ENCODE measurements at regions not wholly inside any gene's neighbourhood (a gene's known extent, or its start where the extent isn't known, plus 50 kb on each side); places are given as distances from the start of the nearest gene placed in this dataset.

DNA sequence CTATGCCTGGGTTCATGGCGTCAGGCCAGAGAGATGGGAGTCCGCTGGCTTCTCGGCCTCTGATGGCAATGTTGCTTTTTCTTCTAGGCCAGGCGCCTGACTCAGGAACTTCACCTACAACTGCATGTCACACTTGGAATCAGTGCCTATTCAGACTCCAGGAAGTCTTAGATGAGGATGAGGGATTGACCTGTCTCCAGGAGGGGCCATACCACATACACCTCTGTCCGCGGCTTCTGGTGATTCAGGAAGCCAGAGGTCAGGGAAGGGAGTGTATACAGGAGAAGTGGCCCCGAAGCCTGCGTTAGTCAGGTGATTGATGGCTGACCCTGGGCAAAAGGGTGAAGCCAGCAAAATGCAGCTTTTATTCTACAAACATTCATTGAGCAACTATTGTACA, 109.1 kb upstream of the RMDN2 start:
- Histone ChIP-seq H3K4me3 (ENCODE audit: low read length) (no peak overlapping the region), H3K9me3 (replicated peaks; ENCODE audit: low read length) (no peaks in the 10 kb centered on the region), H3K36me3 (ENCODE audit: insufficient read depth, low read length) (no peaks in the 10 kb centered on the region), H3K9ac (ENCODE audit: low read depth, low read length) (no peak overlapping the region), H3K4me1 (ENCODE audit: control insufficient read depth, insufficient read depth, low read length) (peaks cover 12% of the 10 kb centered on the region), H3K27me3 (ENCODE audit: control insufficient read depth, insufficient read depth, low read length) (no peaks in the 10 kb centered on the region), H3K4me2 (ENCODE audit: low read length) (no peak overlapping the region)

DNA sequence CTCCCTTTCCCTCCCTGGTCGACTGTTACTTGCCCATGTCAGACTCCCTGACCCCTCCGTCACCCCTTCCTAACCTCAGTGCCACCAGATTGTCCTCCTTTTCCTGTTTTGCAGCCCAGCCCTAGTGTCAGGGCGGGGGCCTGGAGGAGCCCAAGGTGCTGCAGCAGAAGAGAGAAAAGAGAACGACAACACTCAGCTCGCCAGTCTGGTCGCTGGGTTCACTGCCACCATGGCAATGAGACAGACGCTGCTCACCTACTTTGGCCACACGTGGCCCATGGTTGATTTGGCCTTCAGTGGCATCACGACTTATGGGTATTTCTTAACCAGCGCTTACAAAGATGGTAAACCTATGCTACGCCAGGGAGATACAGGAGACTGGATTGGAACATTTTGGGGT, 108.4 kb upstream of the RMDN2 start:
- peaks cover 15% of the 10 kb centered on the region for H3K4me1 ChIP-seq (ENCODE audit: control insufficient read depth, insufficient read depth, low read length)
- no peaks in the 10 kb centered on the region for H3K36me3 ChIP-seq (ENCODE audit: insufficient read depth, low read length)
- no peak overlapping the region for H3K4me2 ChIP-seq (ENCODE audit: low read length)
- H3K9me3 ChIP-seq (replicated peaks; ENCODE audit: low read length), result no peaks in the 10 kb centered on the region
- H3K9ac ChIP-seq (ENCODE audit: low read depth, low read length), result no peak overlapping the region
- no peaks in the 10 kb centered on the region for H3K27me3 ChIP-seq (ENCODE audit: control insufficient read depth, insufficient read depth, low read length)
- no peak overlapping the region for H3K4me3 ChIP-seq (ENCODE audit: low read length)

DNA sequence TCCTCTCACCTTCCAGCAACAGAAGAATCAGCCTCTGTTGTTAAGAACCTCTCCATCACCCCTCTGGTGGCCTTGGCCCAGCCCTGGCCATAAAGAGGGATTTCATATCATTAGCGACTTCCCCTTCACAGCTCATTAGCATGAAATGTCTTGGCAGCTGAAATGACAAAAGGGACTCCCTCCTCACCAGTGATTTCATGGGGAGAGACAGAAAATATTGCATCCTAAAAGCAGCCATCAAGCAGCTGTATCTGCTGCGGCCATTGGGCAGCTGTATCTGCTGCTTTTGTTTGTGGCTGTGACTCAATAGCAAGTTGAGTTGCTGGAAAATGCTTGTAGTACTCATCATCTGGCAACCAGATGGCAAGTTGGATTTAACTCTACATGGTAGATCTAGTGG, 105.9 kb upstream of the RMDN2 start:
- no peaks in the 10 kb centered on the region for H3K9me3 ChIP-seq (replicated peaks; ENCODE audit: low read length)
- no peak overlapping the region for H3K4me2 ChIP-seq (ENCODE audit: low read length)
- peaks cover 26% of the 10 kb centered on the region for H3K4me1 ChIP-seq (ENCODE audit: control insufficient read depth, insufficient read depth, low read length)
- no peaks in the 10 kb centered on the region for H3K27me3 ChIP-seq (ENCODE audit: control insufficient read depth, insufficient read depth, low read length)
- no peak overlapping the region for H3K9ac ChIP-seq (ENCODE audit: low read depth, low read length)
- no peak overlapping the region for H3K4me3 ChIP-seq (ENCODE audit: low read length)
- no peaks in the 10 kb centered on the region for H3K36me3 ChIP-seq (ENCODE audit: insufficient read depth, low read length)

DNA sequence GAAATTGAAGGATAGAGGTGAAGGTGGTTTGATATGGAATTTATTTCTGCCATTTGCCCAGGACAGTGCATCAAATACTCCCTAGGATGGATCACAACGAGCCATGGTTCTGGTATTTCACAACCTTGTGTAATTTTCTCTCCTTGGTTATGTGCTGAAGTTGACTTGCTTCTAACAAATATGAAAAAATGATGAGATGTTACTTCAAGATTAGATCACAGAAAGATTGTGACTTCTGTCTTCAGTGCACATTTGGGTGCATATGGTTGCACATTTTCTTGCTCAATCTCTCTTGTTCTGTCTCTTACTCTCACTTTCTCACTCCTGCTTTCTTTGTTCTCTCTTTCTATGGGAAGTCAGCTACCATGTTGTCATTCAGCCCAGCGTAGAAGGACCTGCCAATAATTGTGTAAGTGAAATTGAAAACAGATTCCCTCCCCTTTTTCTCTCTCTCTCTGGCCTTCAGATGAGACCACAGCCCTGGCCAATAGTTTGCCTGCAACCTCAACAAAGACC, 104.6 kb upstream of the RMDN2 start:
- Histone ChIP-seq H3K36me3 (ENCODE audit: insufficient read depth, low read length) (no peaks in the 10 kb centered on the region), H3K9ac (ENCODE audit: low read depth, low read length) (no peak overlapping the region), H3K9me3 (replicated peaks; ENCODE audit: low read length) (no peaks in the 10 kb centered on the region), H3K27me3 (ENCODE audit: control insufficient read depth, insufficient read depth, low read length) (no peaks in the 10 kb centered on the region), H3K4me3 (ENCODE audit: low read length) (no peak overlapping the region), H3K4me2 (ENCODE audit: low read length) (no peak overlapping the region), H3K4me1 (ENCODE audit: control insufficient read depth, insufficient read depth, low read length) (peaks cover 26% of the 10 kb centered on the region)

DNA sequence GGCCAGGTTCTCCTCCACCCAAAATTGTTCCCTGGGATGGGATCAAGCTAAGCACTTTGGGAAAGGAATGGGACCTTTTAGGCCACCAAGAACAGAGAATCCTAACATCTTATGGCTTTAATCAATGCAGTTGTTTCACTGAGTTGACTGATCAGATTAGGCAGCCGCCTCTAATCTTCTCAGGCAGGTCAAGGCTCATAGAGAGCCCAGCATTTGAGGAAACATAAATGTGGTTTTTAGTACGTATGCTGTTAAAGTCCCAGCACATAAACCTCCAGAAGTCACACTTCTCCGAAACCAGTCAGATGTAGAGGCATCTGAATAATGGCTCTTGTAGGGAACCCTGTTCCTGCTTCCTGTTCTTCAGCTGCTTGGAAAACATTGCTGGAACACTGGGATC, 99.5 kb upstream of the RMDN2 start:
- H3K27me3 ChIP-seq (ENCODE audit: control insufficient read depth, insufficient read depth, low read length), result no peaks in the 10 kb centered on the region
- H3K9ac ChIP-seq (ENCODE audit: low read depth, low read length), result no peak overlapping the region
- H3K36me3 ChIP-seq (ENCODE audit: insufficient read depth, low read length), result no peaks in the 10 kb centered on the region
- no peaks in the 10 kb centered on the region for H3K9me3 ChIP-seq (replicated peaks; ENCODE audit: low read length)
- peaks cover 47% of the 10 kb centered on the region for H3K4me1 ChIP-seq (ENCODE audit: control insufficient read depth, insufficient read depth, low read length)
- no peak overlapping the region for H3K4me3 ChIP-seq (ENCODE audit: low read length)
- H3K4me2 ChIP-seq (ENCODE audit: low read length), result no peak overlapping the region

DNA sequence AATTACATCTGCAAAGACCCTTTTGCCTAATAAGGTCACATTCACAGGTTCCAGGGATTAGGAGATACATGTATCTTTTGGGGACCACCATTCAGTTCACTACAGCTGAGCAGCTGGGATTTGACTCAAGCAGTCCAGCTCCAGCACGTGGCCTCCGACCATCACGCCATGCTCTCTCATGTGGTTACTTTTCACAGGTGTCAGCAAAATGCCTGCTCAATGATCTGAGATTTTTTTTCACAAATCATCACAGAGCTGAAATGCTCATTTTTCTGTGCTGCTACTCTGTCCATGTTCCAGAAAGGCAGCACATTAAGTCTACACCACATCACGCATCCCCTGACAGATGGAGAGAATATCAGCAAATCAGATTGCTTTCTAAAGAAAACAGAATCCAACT, 98.5 kb upstream of the RMDN2 start:
- H3K9ac ChIP-seq (ENCODE audit: low read depth, low read length), result no peak overlapping the region

DNA sequence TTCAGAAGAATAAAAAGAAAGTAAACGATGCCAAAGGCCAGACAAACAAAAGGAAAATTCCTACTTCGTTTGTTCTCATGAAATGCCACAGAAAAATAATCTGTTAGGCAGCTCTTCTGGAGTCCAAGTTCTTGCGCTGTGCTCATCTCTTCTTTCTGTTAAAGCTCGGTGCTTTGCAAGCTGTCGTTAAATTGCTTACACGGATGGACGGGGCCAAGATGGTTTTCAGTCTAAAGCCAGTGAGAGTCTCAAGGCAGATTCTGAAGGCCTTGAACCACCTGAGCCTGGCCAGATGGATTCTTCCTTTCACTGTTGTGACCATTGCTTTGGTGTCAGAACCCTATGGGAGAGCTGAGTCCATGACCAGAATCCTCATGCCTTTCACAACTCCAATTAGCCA, 97.6 kb upstream of the RMDN2 start:
- Histone ChIP-seq H3K27me3 (ENCODE audit: control insufficient read depth, insufficient read depth, low read length) (no peaks in the 10 kb centered on the region), H3K9ac (ENCODE audit: low read depth, low read length) (peak overlapping the region; percentile 43), H3K4me2 (ENCODE audit: low read length) (peak overlapping the region; percentile 24), H3K36me3 (ENCODE audit: insufficient read depth, low read length) (no peaks in the 10 kb centered on the region), H3K4me3 (ENCODE audit: low read length) (peak overlapping the region; percentile 1), H3K9me3 (replicated peaks; ENCODE audit: low read length) (no peaks in the 10 kb centered on the region), H3K4me1 (ENCODE audit: control insufficient read depth, insufficient read depth, low read length) (peaks cover 47% of the 10 kb centered on the region)

More for the DNA sequence above, 98.5 kb upstream of the RMDN2 start:
- no peaks in the 10 kb centered on the region for H3K9me3 ChIP-seq (replicated peaks; ENCODE audit: low read length)
- H3K4me3 ChIP-seq (ENCODE audit: low read length), result no peak overlapping the region
- H3K36me3 ChIP-seq (ENCODE audit: insufficient read depth, low read length), result no peaks in the 10 kb centered on the region
- no peaks in the 10 kb centered on the region for H3K27me3 ChIP-seq (ENCODE audit: control insufficient read depth, insufficient read depth, low read length)
- peaks cover 50% of the 10 kb centered on the region for H3K4me1 ChIP-seq (ENCODE audit: control insufficient read depth, insufficient read depth, low read length)
- H3K4me2 ChIP-seq (ENCODE audit: low read length), result no peak overlapping the region

DNA sequence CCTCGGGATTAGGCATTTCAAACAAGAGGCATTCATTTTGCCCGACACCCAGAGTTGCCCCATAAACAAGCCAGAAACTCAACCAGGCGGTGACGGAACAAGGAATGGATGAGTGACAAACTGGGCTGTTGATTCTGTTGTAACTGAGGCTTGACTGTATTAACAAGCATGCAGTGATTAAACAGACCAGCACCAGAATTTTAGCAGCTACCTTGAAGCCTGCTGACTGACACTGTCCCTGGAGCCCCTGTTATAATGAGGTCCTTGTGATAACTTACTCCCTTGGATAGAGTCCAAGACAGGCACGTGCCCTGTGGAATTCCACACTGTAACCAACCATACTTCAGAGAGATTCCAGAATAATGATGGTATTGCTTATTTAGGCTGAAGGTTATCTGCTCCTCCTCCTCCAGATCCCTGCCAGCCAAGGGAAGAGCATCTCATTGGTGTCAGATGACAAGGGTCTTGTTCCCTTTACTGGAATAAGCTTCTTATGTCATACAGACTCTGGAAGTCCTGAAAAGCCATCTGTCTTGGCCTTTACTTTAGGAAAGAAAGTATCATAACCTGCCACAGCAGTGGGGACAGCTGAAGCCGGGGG, 97.1 kb upstream of the RMDN2 start:
- peak overlapping the region; percentile 24 for H3K4me2 ChIP-seq (ENCODE audit: low read length)
- H3K4me1 ChIP-seq (ENCODE audit: control insufficient read depth, insufficient read depth, low read length), result peaks cover 42% of the 10 kb centered on the region
- H3K9ac ChIP-seq (ENCODE audit: low read depth, low read length), result peak overlapping the region; percentile 53
- no peaks in the 10 kb centered on the region for H3K36me3 ChIP-seq (ENCODE audit: insufficient read depth, low read length)
- no peaks in the 10 kb centered on the region for H3K9me3 ChIP-seq (replicated peaks; ENCODE audit: low read length)
- no peaks in the 10 kb centered on the region for H3K27me3 ChIP-seq (ENCODE audit: control insufficient read depth, insufficient read depth, low read length)
- peak overlapping the region; percentile 35 for H3K4me3 ChIP-seq (ENCODE audit: low read length)

DNA sequence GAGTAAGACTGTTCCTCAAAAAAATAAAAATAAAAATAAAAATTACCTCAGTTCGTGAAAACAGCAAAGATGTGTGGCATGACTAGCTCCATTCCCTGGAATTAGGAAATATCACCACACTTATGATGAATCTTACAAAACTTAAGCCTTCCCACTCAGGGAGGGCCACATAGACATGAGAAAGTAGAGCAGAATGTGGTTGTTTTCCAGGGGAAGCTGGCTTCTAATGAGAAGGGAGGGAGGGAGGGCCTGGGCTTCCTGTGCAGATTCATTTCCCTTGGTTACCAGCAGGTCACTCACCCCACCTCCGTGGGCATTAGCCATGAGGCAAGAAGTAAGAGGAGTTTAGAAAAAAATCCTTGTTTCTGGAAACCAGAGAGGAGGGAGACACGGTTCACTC, 95.9 kb upstream of the RMDN2 start:
- peak overlapping the region; percentile 70 for H3K9ac ChIP-seq (ENCODE audit: low read depth, low read length)
- H3K36me3 ChIP-seq (ENCODE audit: insufficient read depth, low read length), result no peaks in the 10 kb centered on the region
- H3K27me3 ChIP-seq (ENCODE audit: control insufficient read depth, insufficient read depth, low read length), result no peaks in the 10 kb centered on the region
- no peaks in the 10 kb centered on the region for H3K9me3 ChIP-seq (replicated peaks; ENCODE audit: low read length)
- no peak overlapping the region for H3K4me3 ChIP-seq (ENCODE audit: low read length)
- peak overlapping the region; percentile 19 for H3K4me2 ChIP-seq (ENCODE audit: low read length)
- H3K4me1 ChIP-seq (ENCODE audit: control insufficient read depth, insufficient read depth, low read length), result peaks cover 42% of the 10 kb centered on the region

DNA sequence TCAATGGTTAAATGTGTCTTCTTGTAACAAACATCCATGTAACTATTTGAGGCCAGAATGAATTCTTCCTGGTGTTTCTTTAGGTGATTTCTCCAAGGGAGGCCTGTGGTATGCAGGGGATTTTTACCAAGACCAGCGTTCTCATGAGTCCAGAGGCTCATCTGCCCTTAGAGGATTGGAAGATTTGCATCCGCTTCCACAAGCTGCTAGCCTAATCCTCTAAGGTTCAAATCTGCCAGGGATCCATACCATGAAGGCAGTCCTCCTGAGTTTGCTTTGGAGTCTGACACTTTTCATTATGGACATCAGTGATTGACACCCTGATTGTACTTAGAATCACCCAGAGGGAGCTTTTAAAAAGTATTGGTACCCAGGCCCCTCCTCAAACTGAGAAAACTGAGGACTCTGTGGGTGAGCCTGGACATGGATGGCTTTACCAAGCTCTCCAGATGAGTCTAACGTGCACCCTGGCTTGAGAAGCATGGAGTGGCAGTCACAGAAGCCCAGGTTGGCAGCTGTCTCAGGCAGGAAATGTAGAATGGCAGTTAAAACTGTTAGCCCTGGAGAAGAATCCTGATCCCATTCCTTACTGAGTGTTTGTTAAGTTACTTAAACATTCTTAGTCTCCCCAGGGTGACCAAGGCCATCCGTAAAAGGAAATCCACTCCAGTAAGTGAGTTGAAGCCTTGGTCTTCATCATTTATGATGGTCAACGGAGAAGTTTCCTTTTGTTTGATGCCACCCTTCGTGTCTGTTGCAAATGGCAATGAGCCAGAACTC, 95.3 kb upstream of the RMDN2 start:
- Histone ChIP-seq H3K4me2 (ENCODE audit: low read length) (peak overlapping the region; percentile 19), H3K9me3 (replicated peaks; ENCODE audit: low read length) (no peaks in the 10 kb centered on the region), H3K36me3 (ENCODE audit: insufficient read depth, low read length) (no peaks in the 10 kb centered on the region), H3K4me3 (ENCODE audit: low read length) (no peak overlapping the region), H3K9ac (ENCODE audit: low read depth, low read length) (peak overlapping the region; percentile 70), H3K27me3 (ENCODE audit: control insufficient read depth, insufficient read depth, low read length) (no peaks in the 10 kb centered on the region), H3K4me1 (ENCODE audit: control insufficient read depth, insufficient read depth, low read length) (peaks cover 42% of the 10 kb centered on the region)

DNA sequence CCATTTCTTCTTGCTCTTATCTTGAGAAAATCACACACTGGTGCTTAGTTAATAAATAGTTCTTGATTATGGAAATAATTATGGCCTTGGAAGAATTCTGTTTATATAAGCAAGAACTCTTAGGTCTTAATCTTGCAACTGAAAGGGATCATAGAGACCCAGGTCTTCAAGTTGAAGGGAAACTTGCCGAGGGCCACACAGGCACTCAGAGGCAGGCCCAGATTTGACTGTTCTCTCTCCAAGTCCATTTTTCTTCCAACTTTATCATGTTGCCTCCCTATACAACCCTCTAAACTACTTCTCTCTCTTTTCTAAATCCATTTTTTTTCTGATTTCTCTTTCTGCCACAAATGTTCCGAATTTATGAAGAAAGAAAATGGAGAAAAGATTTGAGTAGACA, 94.5 kb upstream of the RMDN2 start:
- H3K27me3 ChIP-seq (ENCODE audit: control insufficient read depth, insufficient read depth, low read length), result no peaks in the 10 kb centered on the region
- H3K9ac ChIP-seq (ENCODE audit: low read depth, low read length), result no peak overlapping the region
- H3K9me3 ChIP-seq (replicated peaks; ENCODE audit: low read length), result no peaks in the 10 kb centered on the region
- peaks cover 42% of the 10 kb centered on the region for H3K4me1 ChIP-seq (ENCODE audit: control insufficient read depth, insufficient read depth, low read length)
- H3K36me3 ChIP-seq (ENCODE audit: insufficient read depth, low read length), result no peaks in the 10 kb centered on the region
- H3K4me3 ChIP-seq (ENCODE audit: low read length), result no peak overlapping the region
- H3K4me2 ChIP-seq (ENCODE audit: low read length), result no peak overlapping the region

Measured in skeletal muscle satellite cell (primary cell).